AG04450 (cell line): ENCODE measurements at regions not wholly inside any gene's neighbourhood (a gene's known extent, or its start where the extent isn't known, plus 50 kb on each side); places are given as distances from the start of the nearest gene placed in this dataset.

Experiments used
- CTCF ChIA-PET: fragments of 300-600, 350-600 bp; formaldehyde crosslinking; extraction: SDS; loops from one replicate; lab custom pipeline; 2022; ENCODE audit warnings: antibody characterized with exemption, inconsistent platforms; lab: Charles Lee
- POLR2A ChIA-PET: fragments of 350-600 bp; formaldehyde crosslinking; extraction: SDS; loops from one replicate; lab custom pipeline; 2021; ENCODE audit warnings: antibody characterized with exemption, inconsistent platforms; lab: Yijun Ruan, JAX
- DNase-seq: peaks from one replicate; pipeline ENCODE4 v3.0.0-alpha.2; 2011; ENCODE audit warnings: low read depth, low spot score
- H3K27ac ChIP-seq: one replicate; pipeline ENCODE4 v1.5.1; 2012; ENCODE audit warnings: low read depth, low read length, control low read depth
- H3K27me3 ChIP-seq: one replicate; pipeline ENCODE4 v1.6.0; 2012; ENCODE audit warnings: low read length; ENCODE audit not compliant: control insufficient read depth, insufficient read depth
- H3K4me3 ChIP-seq: 2 replicates; pipeline ENCODE4 v1.5.1; 2011; ENCODE audit warnings: mild to moderate bottlenecking, low read depth, low read length, control low read depth
- H3K9me3 ChIP-seq: 2 replicates; pipeline ENCODE4 v1.5.1; 2012; ENCODE audit warnings: low read length; ENCODE audit not compliant: control insufficient read depth, insufficient read depth
- TF ChIP-seq, protein P1 (sequence below): IDR thresholded peaks from 2 replicates; pipeline ENCODE4 v1.5.1; 2011; ENCODE audit warnings: low read depth, low read length, control low read depth, inconsistent platforms

DNA sequence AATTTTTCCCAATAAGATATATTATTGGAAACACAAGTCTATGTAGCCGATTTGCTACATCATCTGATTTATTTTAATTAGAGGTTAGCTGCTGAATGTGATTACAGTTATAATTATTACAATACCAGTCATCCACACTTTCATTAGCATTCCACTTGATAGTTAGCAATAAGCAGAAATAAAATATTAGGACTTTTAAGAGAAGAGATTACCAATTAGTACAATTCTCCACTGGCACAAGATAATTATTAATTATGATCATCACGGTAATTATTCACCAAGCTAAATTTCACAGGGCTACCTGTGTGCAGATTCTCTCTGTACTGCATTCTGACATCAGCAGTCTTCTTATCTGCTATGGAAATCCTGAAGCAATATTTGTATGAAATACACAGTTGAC is 474.7 kb downstream of the TLE4 start:
- Histone ChIP-seq H3K4me3 (no peak overlapping the region), H3K27ac (no peak overlapping the region), H3K9me3 (no peaks in the 10 kb centered on the region), H3K27me3 (no peaks in the 10 kb centered on the region)
- TF ChIP-seq, protein P1, sequence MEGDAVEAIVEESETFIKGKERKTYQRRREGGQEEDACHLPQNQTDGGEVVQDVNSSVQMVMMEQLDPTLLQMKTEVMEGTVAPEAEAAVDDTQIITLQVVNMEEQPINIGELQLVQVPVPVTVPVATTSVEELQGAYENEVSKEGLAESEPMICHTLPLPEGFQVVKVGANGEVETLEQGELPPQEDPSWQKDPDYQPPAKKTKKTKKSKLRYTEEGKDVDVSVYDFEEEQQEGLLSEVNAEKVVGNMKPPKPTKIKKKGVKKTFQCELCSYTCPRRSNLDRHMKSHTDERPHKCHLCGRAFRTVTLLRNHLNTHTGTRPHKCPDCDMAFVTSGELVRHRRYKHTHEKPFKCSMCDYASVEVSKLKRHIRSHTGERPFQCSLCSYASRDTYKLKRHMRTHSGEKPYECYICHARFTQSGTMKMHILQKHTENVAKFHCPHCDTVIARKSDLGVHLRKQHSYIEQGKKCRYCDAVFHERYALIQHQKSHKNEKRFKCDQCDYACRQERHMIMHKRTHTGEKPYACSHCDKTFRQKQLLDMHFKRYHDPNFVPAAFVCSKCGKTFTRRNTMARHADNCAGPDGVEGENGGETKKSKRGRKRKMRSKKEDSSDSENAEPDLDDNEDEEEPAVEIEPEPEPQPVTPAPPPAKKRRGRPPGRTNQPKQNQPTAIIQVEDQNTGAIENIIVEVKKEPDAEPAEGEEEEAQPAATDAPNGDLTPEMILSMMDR, result no peak
- DNase-seq, result no peak
- ChIA-PET CTCF (no interaction called here), POLR2A (no interaction called here)

DNA sequence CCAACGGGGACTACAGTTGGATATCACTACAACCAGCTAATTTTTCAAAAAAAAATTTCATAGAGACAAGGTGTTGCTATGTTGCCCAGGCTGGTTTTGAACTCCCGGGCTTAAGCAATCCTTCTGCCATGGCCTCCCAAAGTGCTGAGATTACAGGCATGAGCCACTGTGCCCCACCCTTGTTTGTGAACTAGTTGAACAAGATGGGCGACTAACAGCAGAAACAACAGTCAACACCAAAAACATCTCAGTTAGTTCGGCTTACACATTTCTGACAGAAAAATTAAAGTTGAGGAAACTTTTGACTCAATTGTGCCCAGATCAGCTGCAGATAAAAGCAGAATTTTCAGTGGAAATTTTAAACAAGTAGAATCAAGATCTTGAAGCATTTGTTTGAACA is 470.1 kb downstream of the TLE4 start:
- POLR2A ChIA-PET, result no interaction called here

DNA sequence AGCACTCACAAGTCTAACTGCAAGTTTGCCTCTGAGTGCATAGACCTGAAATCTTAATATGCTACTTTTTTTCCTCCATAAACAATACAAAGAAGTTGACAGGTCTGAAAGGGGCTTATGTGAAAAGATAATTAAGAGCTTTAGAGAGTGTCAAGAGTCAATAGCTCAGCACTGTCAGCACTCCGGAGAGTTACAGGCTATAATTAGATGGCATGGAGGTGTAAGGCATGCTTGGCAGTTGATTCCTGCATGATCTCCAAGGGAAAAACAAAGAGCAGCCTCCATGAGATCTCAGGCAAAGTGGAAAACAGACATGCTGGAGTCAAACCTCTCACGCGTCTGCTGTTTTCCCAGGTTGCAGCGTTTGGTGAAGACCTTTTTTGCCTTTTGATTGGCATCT is 468.7 kb downstream of the TLE4 start:
- H3K27me3 ChIP-seq, result no peaks in the 10 kb centered on the region
- no peaks in the 10 kb centered on the region; the same call in 1 of the 2 replicates for H3K9me3 ChIP-seq
- DNase-seq, result no peak
- TF ChIP-seq, protein P1, result no peak
- no peak overlapping the region for H3K4me3 ChIP-seq
- ChIA-PET POLR2A (no interaction called here), CTCF (no interaction called here)
- no peak overlapping the region for H3K27ac ChIP-seq

More for the DNA sequence above, 470.1 kb downstream of the TLE4 start:
- CTCF ChIA-PET, result no interaction called here
- Histone ChIP-seq H3K9me3 (no peaks in the 10 kb centered on the region; the same call in 1 of the 2 replicates), H3K27ac (no peak overlapping the region), H3K4me3 (no peak overlapping the region), H3K27me3 (no peaks in the 10 kb centered on the region)
- TF ChIP-seq, protein P1, result no peak
- no peak for DNase-seq

DNA sequence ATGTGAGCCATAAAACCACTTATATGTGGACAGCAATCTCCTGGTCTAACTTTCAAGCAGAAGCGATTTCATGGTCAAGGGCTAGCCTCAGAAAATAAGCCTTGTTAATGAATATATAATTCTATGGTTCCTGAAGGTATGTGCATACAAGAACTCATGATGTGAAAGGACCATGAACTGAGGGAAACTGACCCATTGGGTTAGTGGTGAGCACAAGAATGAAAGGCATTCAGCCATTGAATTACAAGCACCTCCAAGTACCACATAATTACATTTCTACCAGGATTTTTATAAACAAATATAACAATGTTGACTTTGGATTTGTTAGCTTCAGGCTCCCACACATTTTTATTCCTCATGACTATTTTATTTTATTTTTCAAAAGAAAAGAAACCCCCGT is 459.0 kb downstream of the TLE4 start:
- DNase-seq, result no peak
- no peak overlapping the region for H3K4me3 ChIP-seq
- ChIA-PET POLR2A (no interaction called here), CTCF (no interaction called here)
- no peak overlapping the region for H3K27ac ChIP-seq
- TF ChIP-seq, protein P1, result no peak
- H3K9me3 ChIP-seq, result no peaks in the 10 kb centered on the region
- no peaks in the 10 kb centered on the region for H3K27me3 ChIP-seq

DNA sequence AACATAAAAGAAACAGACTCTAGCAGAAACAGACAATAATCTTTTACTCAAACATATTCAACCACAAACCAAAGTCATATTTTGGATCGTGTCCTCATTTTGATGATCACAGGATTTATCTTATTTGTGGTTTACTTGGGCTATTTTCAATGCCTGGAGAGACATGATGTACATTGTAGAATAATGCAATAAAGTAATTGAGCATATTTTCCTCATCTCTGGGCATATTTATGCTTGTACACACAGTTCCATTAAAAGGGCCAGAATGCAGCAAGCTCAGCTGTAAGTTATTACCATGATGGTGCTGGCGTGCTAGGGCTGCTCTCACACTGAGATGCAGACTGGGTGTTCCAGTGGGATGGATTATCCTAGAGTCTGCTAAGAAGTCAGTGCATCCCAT is 456.7 kb downstream of the TLE4 start:
- CTCF ChIA-PET, result no interaction called here
- no peak for DNase-seq

More for the DNA sequence above, 456.7 kb downstream of the TLE4 start:
- TF ChIP-seq, protein P1, result no peak
- H3K27ac ChIP-seq, result no peak overlapping the region
- no peaks in the 10 kb centered on the region for H3K27me3 ChIP-seq
- no peak overlapping the region for H3K4me3 ChIP-seq
- POLR2A ChIA-PET, result no interaction called here
- no peaks in the 10 kb centered on the region for H3K9me3 ChIP-seq
